Fibroblast of lung (primary cell): ENCODE measurements at regions not wholly inside any gene's neighbourhood (a gene's known extent, or its start where the extent isn't known, plus 50 kb on each side); places are given as distances from the start of the nearest gene placed in this dataset.

Source experiments
- CTCF ChIP-seq, 2 donors: IDR thresholded peaks in 1 of 2; conservative IDR thresholded peaks in 1 of 2; 1 replicate in 1 of 2; 2 replicates in 1 of 2; pipeline ENCODE4 v1.5.1; 2011 to 2012; ENCODE audit warnings: low read length in 2 of 2, control low read depth in 1 of 2, inconsistent platforms in 1 of 2, low read depth in 1 of 2, mild to moderate bottlenecking in 1 of 2
- EZH2 ChIP-seq: IDR thresholded peaks from 2 replicates; pipeline ENCODE4 v1.5.1; 2012; ENCODE audit warnings: low read length, control low read depth, mild to moderate bottlenecking; ENCODE audit errors: missing control alignments

- no peak for TF ChIP-seq CTCF (conservative IDR thresholded peaks at IDR 0.05 in 1 of 2, IDR thresholded peaks at IDR 0.05 in 1 of 2; ENCODE audit: low read depth in 1 of 2, low read length in 2 of 2)
- no peak for TF ChIP-seq EZH2
Measured at GRCh38 chr21:22961258-22961657, 1963.0 kb downstream of the NCAM2 start.
